Stimulated activated effector memory CD8-positive, alpha-beta T cell treated with anti-CD3 and anti-CD28 coated beads, Interleukin-12 subunit alpha, Interleukin-12 subunit beta, amount 100 ng/mL, for 72 hours (primary cell): ENCODE measurements at regions not wholly inside any gene's neighbourhood (a gene's known extent, or its start where the extent isn't known, plus 50 kb on each side); places are given as distances from the start of the nearest gene placed in this dataset.
"Not testable (repeated sequence)": the region's sequence is repeated elsewhere in the genome, so short reads cannot be mapped to it uniquely, and the experiment has no call there.

ENCODE experiments used
- ATAC-seq: fragments of 150-1000 bp; cut with Tn5 transposase; 2 replicates; pipeline ENCODE4 v1.10.0; 2021
- DNase-seq, 2 donors: peaks; one replicate each; pipeline ENCODE4 v3.0.0; 2021 to 2022; ENCODE audit warnings: low spot score in 2 of 2
- H3K27ac Mint-ChIP-seq: one replicate; pipeline ENCODE4 v1.8.0; 2022; ENCODE audit warnings: mild to moderate bottlenecking, mixed read lengths
- H3K36me3 Mint-ChIP-seq: one replicate; pipeline ENCODE4 v1.8.0; 2022; ENCODE audit warnings: mild to moderate bottlenecking, mixed read lengths
- H3K4me1 Mint-ChIP-seq: one replicate; pipeline ENCODE4 v1.8.0; 2022; ENCODE audit warnings: mixed read lengths
- H3K4me3 Mint-ChIP-seq: one replicate; pipeline ENCODE4 v1.8.0; 2022; ENCODE audit warnings: mild to moderate bottlenecking, mixed read lengths
- H3K9me3 Mint-ChIP-seq: one replicate; pipeline ENCODE4 v1.8.0; 2022; ENCODE audit warnings: mixed read lengths

DNA sequence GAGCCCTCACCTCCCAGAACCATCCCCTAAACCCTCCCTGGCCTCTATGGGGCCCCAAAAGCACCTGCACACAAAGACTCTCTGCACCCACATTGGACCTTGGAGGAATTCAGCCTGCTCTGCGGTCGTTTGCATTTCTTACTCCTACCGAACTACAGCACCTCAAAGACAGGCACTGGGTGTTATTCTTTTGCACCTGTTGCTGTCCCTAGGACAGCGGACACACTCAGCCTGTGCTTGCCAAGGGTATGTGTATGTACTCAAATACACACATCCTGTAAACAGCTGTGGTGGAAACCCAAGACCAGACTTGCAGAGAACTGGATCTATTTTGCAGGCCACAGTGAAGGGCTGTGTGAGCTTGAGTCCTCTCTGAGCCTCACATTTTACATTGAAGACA lies 54.2 kb upstream of the LGALS9B start:
- not testable (repeated sequence) for DNase-seq, H3K36me3 Mint-ChIP-seq, H3K27ac Mint-ChIP-seq, H3K4me1 Mint-ChIP-seq, ATAC-seq, H3K9me3 Mint-ChIP-seq, H3K4me3 Mint-ChIP-seq

- H3K36me3 Mint-ChIP-seq, H3K4me3 Mint-ChIP-seq, H3K9me3 Mint-ChIP-seq, H3K4me1 Mint-ChIP-seq, H3K27ac Mint-ChIP-seq, DNase-seq, ATAC-seq: not testable (repeated sequence)
Measured at GRCh38 chr17:20518462-20518861, 51.1 kb upstream of the LGALS9B start.

- peak; percentile 59 for ATAC-seq
- not testable (repeated sequence) for H3K36me3 Mint-ChIP-seq, H3K9me3 Mint-ChIP-seq, H3K27ac Mint-ChIP-seq, DNase-seq, H3K4me3 Mint-ChIP-seq, H3K4me1 Mint-ChIP-seq
Measured at GRCh38 chr17:20517392-20517791, 50.1 kb upstream of the LGALS9B start.
